NOMO-1 treated with dmso at 0.1 percent for 144 hours (cell line): ENCODE measurements at regions not wholly inside any gene's neighbourhood (a gene's known extent, or its start where the extent isn't known, plus 50 kb on each side); places are given as distances from the start of the nearest gene placed in this dataset.
"Not testable (repeated sequence)": the region's sequence is repeated elsewhere in the genome, so short reads cannot be mapped to it uniquely, and the experiment has no call there.

Source experiments
- DNase-seq: peaks from one replicate; lab custom pipeline; 2025; ENCODE audit not compliant: unreplicated experiment; lab: John Stamatoyannopoulos, UW

DNA sequence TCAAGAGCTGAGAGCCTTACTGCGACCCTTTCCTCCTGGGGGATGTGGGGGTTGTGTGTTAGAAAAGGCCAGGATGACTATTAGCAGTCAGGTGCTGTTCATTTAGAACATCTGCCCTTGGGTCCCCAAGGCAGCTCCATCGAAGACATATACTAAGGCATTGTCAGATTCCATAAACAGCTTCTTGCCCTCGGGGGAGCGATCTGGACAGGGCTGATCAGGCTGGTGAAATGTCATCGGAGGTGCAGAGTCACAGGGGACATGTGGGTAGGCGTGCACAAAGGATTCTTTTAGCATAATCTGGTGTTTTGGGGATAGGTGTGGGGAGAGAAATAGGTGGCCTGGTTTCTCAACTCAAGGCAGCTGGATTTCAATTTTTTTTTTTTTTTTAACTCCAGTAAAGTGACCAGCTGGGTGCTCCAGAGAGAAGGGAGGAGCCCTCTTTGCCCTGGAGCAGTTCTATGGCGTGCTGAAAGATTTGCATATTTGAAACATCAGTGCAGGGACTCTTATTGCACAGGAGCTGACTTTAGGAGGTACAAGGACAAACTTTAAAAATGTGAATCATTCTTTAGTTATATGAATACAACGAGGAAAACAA lies 160.1 kb downstream of the SUDS3 start:
- no peak for DNase-seq

DNA sequence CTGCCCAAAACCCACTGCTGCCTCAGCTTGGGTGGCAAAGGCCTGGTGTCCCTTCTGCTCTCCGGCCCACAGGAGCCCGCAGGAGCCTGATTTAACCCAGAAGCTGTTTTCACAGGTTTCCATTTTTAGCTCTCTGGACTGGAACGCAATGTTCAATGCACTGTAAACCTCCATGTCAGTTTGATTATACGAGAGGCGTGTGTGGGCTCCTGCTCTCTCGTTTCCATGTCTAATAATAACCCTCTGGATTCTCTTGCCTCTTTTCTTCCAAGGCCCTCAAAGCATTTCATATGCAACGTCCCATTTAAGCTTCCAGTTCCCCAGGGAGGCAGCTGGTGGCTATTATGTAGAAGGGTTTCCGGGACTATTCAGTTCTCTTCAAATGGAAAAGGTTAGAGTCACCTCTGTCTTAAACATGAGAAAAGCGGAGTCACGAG lies 161.1 kb downstream of the SUDS3 start:
- DNase-seq, result no peak

DNA sequence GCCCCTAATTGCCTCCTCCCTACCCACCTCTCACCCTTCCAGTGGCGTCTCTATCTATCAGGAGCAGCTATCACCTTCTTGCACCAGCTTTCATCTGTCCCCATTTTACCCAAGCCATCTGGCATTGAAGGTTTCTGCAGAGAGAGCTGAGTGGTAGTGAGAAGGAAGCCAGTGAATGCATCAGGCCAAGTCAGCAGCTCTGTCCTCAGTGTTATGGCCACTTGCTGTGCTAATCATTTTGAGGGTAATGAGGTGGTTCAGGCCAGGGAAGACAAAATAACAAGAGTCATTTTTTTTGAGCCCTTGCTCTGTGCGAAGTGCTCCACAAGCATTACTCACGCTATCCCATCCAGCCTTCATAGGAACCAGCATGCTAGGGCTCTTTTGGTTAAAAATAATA lies 164.7 kb downstream of the SUDS3 start:
- no peak for DNase-seq

DNA sequence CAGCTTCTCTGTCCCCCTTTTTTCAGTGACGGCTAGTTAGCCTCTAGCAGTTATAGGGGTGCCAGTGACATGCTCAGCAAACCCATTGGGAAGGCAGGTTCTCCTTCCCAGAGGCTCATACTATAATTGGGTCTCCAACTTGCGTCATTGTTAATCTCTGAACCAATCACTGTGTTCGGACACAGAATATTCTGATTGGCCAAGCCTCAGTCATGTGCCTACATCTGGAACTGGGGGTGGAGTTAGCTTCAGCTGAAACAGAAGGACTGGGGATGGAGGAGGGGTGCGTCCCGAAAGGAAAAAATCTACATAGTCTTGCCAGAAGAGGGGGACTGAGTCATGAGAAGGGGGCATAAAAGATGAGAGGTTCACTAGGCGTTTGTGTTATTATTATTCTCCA lies 165.6 kb downstream of the SUDS3 start:
- no peak for DNase-seq

DNA sequence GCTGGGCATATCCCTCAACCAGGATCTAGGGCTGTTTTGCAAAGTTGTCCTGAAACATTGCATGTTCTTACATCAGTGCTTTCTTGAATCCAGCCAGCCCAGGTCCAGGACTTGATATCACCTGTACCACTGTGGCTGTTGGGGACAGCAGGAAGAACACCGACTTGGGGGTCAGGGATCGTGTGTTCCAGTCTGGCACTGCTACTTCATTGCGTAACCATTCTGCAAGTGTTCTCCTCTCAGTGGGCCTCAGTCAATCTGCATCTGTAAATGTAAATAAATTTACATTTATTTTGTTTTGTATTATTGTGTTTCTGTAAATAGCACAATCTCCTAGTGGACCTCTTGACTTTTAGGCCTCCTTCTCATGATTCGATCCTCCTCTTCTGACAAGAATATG lies 167.3 kb downstream of the SUDS3 start:
- no peak for DNase-seq

DNA sequence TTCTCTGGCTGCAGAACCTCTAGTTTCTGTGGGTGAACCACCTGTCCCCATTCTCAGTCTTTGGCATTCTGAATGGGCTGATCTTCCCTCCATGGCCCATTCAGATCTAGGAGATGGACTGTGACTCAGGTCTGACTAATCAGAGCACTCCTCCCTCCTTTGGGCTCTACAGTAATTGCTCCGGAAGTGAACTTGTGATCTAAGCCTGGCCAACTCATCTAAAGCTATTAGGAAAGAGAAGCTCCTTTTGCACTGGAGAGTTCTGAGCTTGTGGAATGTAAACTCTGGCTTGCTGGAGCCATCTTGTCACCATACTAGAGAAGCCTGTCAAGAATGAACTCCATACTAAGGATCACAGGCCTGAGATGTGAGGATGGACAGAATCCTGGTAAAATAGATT lies 168.2 kb downstream of the SUDS3 start:
- no peak for DNase-seq

DNA sequence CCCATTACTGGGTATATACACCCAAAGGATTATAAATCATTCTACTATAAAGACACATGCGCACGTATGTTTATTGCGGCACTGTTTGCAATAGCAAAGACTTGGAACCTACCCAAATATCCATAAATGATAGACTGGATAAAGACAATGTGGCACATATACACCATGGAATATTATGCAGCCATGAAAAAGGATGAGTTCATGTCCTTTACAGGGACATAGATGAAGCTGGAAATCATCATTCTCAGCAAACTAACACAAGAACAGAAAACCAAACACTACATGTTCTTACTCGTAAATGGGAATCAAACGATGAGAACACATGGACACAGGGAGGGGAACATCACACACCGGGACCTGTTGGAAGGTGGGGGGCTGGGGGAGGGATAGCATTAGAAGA lies 171.3 kb downstream of the SUDS3 start:
- DNase-seq, result not testable (repeated sequence)

DNA sequence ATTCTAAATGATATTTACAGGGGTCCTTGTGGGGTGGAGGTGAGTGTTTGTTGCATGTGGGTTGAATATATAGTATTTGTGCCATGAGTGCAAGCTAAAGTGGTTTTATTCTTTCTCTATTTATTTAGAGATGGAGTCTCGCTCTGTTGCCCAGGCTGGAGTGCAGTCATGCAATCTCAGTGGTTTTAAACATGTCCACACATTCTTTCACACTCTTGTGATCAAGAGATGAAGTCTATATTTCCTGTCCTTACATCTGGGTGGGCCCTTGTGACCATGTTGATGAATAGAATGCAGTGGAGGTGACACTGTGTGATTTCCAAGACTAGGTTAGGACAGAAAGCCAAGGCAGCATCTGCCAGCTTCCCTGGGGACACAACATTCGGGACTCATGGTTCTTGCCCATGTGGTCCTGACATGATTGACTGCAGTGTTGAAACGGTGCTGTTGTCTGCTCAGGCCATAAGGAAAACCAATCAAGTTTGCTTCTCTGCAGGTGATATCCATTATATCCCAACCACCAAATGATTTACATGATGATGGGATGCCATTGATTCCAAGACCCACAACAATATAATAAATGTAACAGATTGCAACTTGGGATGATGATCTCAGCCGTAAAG lies 172.6 kb downstream of the SUDS3 start:
- DNase-seq, result no peak

DNA sequence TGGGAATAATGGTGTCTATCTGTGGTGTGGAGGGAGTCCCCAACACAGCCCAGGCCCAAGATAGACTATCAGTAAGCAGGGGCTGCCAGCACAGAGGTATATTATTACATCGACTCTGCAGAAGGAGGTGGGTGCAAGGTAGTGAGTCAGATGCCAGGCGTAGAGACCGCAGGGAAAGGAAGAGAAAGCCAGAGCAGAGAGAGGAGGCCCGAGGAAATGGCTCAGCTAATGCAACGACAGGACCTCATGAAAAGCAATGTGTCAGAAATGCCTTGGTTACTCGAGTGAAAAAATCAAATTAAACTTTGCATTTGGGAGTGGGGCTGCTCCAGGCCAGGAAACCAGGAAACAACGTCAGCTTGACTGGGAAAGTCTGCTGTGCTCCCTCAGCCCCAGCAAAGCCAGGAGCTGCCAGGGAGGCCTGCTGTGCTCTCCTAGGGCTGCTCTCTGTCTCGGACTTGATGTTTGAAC lies 173.2 kb downstream of the SUDS3 start:
- DNase-seq, result no peak

DNA sequence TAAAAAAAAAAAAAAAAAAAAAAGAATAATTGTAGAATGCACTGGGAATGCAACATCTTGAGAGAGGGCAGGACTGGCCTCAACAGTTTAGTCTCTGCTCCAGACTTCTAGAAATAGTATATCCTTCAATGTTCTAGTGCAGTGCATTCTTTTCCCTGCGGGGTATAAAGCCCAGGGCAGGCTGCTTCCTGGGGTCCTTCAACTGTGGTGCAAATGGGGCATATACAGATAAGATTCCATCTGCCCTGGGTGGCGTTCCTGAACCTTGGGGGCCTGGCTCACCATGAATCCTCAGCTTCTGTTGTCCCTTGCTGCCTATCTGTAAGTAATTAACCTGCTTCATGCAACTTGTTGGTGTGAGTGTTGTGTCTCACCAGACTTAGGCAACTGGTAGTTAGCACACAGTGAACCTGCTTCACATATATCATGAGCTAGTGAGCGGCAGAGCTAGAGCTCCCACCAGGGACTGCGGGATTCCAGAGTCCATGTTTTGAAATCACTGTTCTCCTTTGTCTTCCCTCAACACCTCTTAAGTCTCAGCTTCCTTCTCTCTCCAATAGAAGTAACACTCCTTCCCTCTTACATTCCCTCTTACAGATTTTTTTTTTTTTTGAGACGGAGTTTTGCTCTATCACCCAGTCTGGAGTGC lies 177.6 kb downstream of the SUDS3 start:
- DNase-seq, result no peak

DNA sequence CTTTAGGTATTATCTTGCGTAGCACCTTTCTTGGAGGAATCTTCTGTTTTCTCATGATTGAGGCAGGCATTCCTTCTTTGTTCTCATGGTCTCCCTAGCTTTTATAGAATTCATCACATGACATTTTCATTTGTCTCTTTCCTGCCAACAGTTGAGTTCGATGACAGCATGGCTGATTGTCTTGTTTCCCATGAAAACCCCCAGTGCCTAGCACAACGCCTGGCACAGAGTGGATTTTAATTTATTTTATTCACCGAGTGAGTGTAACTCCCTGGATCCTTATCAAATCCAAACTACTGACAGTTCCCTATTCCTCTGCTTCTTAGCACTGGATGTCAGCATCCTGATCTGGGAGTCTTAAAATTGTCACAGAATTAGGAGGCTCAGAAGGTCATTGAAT lies 182.6 kb downstream of the SUDS3 start:
- no peak for DNase-seq

DNA sequence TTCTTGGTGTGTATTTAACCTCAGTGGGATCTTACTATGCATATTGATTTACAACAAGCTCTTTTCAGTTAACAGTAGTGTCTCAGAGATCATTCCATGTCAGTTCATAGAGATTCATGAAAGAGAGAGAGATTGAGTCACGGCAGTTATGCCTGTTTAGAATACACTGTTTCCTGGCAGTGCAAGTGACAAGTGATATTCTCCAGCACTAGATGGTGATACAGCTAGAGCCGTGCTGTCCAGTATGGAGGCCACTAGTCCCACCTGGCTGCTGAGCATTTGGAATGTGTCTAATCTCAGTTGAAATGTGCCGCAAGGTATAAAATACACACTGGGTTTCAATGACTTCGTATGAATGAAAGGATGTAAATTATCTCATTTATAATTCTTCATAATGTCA lies 184.4 kb downstream of the SUDS3 start:
- DNase-seq, result no peak

DNA sequence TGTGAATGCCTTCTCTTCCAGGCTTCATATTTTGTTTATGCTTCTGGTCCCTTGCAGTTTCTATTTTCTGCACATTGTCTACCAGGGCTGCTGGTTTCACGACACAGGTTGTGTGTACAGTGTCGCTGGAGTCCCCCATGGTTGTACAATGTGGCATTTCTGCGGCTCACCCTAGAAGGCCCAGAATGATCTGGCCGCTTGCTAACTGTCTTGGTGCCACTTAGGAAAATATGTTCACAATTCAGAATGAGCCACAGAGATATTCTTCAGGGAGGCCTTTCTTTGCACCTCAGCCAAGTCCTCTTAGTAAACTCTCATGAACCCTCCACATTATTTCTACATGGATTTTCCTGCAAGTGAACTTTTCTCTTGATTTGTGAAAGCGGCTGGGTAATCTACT lies 195.4 kb downstream of the SUDS3 start:
- DNase-seq, result no peak

DNA sequence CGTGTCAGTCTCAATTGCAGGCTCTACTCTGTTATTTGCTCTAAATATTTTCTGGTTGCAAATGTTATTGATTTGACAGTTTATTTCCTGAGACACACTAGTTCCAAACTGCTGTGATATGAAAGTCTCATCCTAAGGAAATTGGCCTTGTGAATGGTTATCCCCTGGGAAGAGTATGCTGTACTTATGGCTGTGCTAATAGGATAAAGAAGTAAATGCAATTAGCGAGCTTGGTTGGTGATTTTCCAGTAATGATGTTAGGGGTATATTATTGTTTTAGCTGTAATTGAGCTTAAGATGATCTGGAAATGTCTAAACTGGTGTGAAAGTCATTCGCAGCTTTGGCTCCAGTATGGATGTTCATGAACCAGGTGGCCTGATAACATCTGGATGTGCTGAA lies 197.9 kb downstream of the SUDS3 start:
- no peak for DNase-seq

DNA sequence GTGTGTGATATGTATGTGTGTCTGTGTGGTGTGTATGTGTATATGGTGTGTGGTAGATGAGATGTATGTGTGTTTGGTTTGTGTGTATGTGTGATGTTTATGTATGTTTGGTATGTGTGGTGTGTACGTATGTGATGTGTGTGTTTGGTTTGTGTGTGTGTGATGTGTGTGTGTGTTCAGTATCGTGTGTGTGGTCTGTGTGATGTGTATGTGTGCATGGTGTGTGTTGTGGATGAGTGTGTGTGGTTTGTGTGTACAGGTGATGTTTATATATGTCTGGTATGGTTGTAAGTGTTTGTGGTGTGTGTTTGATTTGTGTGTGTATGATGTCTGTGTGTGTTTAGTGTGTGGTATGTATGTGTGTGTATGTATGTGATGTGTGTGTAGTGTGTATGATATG lies 199.4 kb downstream of the SUDS3 start:
- no peak for DNase-seq

DNA sequence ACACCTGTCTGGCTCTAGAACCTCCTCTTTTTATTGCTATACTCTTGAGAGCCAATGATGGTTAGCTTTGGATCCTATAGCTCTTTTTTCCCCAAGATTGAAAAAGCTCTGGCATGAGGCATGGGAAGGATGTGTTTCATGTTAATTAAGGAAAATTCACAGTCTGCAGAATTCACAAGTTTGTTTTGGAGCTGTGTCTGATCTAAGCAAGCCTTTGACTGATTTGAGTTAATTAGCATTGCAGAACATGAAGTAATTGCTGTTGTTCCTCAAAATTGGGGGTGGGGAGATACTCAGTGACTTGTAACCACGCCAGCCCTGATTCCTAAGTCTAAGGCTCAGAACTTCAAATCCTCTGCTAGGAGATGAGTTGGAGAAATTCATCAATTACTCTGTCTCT lies 205.0 kb downstream of the SUDS3 start:
- DNase-seq, result no peak

DNA sequence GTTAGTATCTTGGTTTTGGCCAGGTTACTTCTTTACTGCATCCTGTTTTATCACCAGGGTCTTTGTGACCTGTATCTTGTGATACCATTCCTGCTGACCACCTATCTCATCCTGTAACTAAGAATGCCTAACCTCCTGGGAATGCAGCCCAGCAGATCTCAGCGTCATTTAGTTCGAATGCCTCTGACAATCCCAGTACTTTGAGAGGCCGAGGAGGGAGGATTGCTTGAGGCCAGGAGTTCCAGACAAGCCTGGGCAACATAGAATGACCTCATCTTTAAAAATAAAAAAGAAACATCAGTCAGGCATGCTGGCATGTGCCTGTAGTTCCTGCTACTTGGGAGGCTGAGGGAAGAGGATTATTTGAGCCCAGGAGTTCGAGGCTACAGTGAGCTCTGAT lies 206.5 kb downstream of the SUDS3 start:
- DNase-seq, result no peak

DNA sequence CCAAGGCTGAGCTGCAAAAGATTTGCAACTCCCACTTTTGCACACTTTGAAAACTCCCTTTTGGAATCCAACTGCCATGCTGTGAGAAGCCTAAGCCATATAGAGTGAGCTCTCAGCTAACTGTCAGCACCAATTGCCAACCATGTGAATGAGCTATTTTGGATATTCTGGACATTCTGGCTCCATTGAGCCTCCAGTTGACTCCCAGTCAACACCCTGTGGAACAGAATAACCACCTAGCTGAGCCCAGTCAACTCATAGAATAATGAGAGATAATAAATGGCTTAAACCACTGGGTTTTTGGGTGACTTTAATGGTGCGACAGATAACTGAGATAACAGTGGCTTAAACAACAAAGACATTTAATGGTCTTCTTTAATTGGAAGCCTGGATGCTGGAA lies 210.1 kb downstream of the SUDS3 start:
- DNase-seq, result no peak

DNA sequence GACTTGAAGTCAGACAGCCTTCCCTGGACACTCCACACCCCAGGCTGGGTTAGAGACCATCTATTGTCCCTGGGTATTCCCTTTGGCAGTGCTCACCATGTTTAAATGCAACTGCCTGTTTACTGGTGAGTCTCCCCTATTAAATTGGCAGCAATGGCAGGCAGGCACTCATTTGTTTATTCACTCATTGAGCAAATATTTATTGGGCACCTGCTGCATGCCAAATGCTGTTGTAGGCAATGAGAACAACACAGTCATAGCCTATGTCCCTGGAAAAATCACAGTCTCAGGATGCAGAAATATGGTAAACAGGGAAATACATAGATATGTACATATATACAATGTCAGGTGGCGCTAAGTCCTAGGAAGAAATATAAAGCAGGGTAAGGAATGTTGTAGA lies 212.8 kb downstream of the SUDS3 start:
- DNase-seq, result no peak

DNA sequence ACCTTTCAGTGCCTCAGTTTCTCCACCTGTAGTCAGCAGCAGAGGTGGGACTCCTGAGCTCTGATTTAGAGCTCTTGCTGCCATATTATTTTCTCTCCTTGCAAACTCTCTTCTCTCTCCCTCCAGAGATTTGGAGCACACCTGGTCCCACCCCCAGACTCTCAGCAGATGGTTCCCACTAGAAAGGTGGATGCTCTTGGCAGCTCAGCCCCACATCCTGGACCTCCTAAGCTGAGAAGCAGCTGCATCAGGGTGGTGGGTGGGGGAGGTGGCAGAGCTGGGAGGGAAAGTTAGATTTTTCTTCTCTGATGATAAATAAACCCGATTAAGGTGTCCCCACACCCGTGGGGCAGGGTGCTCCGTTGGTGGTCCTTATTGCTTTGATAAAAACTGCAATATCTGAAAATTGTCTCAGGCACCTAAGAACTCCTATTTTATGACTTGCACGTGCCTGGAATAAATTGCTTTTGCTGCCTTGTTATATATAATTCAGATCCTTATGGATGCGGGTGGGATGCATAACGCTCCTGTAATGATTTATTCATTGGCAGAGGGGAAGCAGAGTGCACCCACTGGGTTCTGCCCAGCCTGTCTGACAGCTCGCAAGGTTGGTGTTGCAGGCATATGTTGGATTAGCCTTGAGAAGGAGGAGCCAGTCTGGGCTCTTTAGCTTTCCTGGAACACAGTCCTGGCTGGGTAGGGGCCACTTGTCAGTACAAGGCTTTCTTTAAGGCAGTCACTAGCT lies 214.2 kb downstream of the SUDS3 start:
- DNase-seq, result no peak

DNA sequence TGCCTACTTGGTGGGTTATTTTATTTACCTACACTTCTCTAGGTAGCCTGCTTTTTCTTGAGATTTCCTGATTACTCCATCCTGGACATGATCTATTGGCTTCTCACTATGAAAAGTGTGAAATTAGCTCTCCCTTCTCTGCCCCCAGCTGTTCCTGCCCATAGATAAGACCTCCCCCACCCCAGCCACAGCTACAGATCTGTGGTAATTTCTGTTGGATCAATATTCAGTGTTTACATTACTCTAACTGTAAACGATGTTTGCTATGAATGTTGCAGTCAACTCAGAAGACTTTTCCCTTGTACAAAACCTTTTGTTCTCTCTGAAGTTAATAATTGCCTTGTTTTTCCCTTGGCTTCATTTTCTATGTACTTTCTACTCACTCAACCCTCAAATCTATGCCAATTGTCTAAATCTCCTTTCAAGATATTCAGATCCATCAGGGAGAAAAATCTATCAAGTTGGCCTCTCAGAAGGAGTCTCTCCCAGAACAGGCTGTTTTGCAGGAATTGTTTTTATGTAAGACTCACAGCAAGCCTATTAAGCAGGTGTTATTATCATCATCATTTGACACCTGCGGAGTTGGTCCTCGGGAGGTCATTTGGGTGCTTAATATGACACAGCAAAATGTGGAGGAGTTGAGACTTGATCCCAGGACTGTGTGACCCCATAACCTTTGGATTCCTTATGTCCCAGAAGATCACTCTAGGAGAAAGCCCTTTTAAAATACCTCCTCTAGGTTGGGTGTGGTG lies 227.4 kb downstream of the SUDS3 start:
- no peak for DNase-seq
